ENCODE measurements at regions not wholly inside any gene's neighbourhood (a gene's known extent, or its start where the extent isn't known, plus 50 kb on each side); places are given as distances from the start of the nearest gene placed in this dataset.
"Not testable (repeated sequence)": the region's sequence is repeated elsewhere in the genome, so short reads cannot be mapped to it uniquely, and the experiment has no call there.

GRCh38 chr2:200110381-200110780, 155.0 kb downstream of the MAIP1 start:
- no peak overlapping the region for H3K4me3 ChIP-seq (ENCODE audit: low read depth, low read length)
- TF ChIP-seq, protein P1, sequence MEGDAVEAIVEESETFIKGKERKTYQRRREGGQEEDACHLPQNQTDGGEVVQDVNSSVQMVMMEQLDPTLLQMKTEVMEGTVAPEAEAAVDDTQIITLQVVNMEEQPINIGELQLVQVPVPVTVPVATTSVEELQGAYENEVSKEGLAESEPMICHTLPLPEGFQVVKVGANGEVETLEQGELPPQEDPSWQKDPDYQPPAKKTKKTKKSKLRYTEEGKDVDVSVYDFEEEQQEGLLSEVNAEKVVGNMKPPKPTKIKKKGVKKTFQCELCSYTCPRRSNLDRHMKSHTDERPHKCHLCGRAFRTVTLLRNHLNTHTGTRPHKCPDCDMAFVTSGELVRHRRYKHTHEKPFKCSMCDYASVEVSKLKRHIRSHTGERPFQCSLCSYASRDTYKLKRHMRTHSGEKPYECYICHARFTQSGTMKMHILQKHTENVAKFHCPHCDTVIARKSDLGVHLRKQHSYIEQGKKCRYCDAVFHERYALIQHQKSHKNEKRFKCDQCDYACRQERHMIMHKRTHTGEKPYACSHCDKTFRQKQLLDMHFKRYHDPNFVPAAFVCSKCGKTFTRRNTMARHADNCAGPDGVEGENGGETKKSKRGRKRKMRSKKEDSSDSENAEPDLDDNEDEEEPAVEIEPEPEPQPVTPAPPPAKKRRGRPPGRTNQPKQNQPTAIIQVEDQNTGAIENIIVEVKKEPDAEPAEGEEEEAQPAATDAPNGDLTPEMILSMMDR (IDR thresholded peaks at IDR 0.05; ENCODE audit: low read depth, low read length): no peak

- H3K4me3 ChIP-seq (ENCODE audit: low read depth, low read length): not testable (repeated sequence)
Measured at GRCh38 chr2:200113016-200113799, 157.8 kb downstream of the MAIP1 start.

GRCh38 chr2:200119236-200119635, 163.9 kb downstream of the MAIP1 start:
- H3K4me3 ChIP-seq (ENCODE audit: low read depth, low read length): no peak overlapping the region
- TF ChIP-seq, protein P1 (IDR thresholded peaks at IDR 0.05; ENCODE audit: low read depth, low read length): no peak

DNA sequence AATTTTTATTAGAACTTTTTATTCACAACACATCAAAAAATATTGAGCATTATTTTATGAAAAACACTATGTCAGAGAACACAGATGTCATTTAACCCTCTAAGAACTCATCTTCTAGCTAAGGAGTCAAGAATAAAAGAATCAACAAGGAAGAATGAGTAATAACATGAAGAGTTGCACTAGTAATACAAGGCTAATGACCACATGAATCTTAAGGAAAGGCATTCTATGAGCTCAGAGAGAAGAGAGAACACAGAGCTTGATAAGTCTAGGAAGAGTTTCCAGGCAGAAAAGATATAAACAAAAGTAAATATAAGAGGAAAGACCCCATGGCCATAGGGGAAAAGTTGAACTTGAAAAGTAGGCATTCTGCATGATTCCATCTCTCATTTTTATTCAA, 166.5 kb downstream of the MAIP1 start:
- TF ChIP-seq, protein P1 (IDR thresholded peaks at IDR 0.05; ENCODE audit: low read depth, low read length): no peak
- no peak overlapping the region for H3K4me3 ChIP-seq (ENCODE audit: low read depth, low read length)

DNA sequence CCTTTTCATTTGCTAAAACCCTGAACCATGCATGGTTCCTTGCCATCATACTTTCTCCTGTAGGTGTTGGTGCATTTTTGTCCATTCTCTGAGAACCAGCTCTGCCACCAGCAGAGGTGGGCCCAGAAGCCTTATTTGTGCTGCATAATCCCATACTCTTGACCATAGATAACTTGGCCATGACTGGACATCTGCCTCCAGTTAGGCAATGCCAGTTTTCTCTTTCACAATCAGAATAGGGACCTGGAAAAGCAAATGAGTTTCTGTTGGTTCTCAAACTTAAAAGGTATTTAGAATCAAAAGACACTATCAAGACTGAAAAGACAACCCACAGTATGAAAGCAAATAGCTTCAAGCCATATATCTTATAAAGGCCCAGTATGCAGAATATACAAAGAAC, 167.3 kb downstream of the MAIP1 start:
- TF ChIP-seq, protein P1 (IDR thresholded peaks at IDR 0.05; ENCODE audit: low read depth, low read length): no peak
- H3K4me3 ChIP-seq (ENCODE audit: low read depth, low read length): no peak overlapping the region

DNA sequence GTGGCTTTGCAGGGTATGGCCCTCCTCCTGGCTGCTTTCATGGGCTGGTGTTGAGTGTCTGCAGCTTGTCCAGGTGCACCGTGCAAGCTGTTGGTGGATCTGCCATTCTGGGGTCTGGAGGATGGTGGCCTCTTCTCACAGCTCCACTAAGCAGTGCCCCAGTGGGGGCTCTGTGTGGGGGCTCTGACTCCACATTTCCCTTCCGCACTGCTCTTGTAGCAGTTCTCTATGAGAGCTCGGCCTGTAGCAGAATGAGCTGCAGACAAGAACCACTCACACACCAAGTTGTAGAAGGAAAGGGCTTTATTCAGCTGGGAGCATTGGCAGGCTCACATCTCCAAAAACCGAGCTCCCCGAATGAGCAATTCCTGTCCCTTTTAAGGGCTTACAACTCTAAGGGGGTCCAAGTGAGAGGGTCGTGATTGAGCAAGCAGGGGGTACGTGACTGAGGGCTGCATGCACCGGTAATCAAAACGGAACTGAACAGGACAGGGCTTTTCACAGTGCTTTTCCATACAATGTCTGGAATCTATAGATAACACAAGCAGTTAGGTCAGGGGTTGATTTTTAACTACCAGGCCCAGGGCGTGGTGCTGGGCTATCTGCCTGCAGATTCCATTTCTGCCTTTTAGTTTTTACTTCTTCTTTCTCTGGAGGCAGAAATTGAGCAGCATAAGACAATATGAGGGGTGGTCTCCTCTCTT, 169.4 kb downstream of the MAIP1 start:
- not testable (repeated sequence) for H3K4me3 ChIP-seq (ENCODE audit: low read depth, low read length)

- TF ChIP-seq, protein P1 (IDR thresholded peaks at IDR 0.05; ENCODE audit: low read depth, low read length): no peak
- H3K4me3 ChIP-seq (ENCODE audit: low read depth, low read length): no peak overlapping the region
Measured at GRCh38 chr2:200125444-200126284, 170.3 kb downstream of the MAIP1 start.

GRCh38 chr2:200126285-200126670, 170.9 kb downstream of the MAIP1 start:
- not testable (repeated sequence) for H3K4me3 ChIP-seq (ENCODE audit: low read depth, low read length)

- H3K4me3 ChIP-seq (ENCODE audit: low read depth, low read length): not testable (repeated sequence)
Measured at GRCh38 chr2:200126680-200127079, 171.3 kb downstream of the MAIP1 start.
